Mesenchymal stem cell (in vitro differentiated cells and primary cell): ENCODE measurements at regions not wholly inside any gene's neighbourhood (a gene's known extent, or its start where the extent isn't known, plus 50 kb on each side); places are given as distances from the start of the nearest gene placed in this dataset.

Source experiments
- DNase-seq: peaks from one replicate; pipeline ENCODE4 v3.0.0-alpha.2; 2013
- H2AFZ ChIP-seq: one replicate; pipeline ENCODE4 v1.6.1; 2013; ENCODE audit warnings: low read depth, mild to moderate bottlenecking, control low read depth, inconsistent platforms, low read length, moderate library complexity
- H2AK5ac ChIP-seq: 2 replicates; pipeline ENCODE4 v1.6.1; 2013; ENCODE audit warnings: low read length, moderate library complexity, mild to moderate bottlenecking, inconsistent platforms; ENCODE audit not compliant: severe bottlenecking
- H2BK120ac ChIP-seq: one replicate; pipeline ENCODE4 v1.6.1; 2013; ENCODE audit warnings: low read depth, mild to moderate bottlenecking, inconsistent platforms, low read length, moderate library complexity
- H2BK12ac ChIP-seq, 2 experiments: one replicate each; pipeline ENCODE4 v1.6.1; 2013; ENCODE audit warnings: inconsistent platforms in 2 of 2, low read length in 2 of 2, mild to moderate bottlenecking in 2 of 2, moderate library complexity in 2 of 2, control low read depth in 1 of 2
- H2BK15ac ChIP-seq: one replicate; pipeline ENCODE4 v1.6.1; 2013; ENCODE audit warnings: mild to moderate bottlenecking, low read depth, inconsistent platforms; ENCODE audit not compliant: poor library complexity, severe bottlenecking
- H2BK5ac ChIP-seq: 2 replicates; pipeline ENCODE4 v1.6.1; 2013; ENCODE audit warnings: low read depth, mild to moderate bottlenecking, low read length, control low read depth, inconsistent platforms; ENCODE audit not compliant: poor library complexity, severe bottlenecking
- H3K14ac ChIP-seq, 2 experiments: one replicate each; pipeline ENCODE4 v1.6.1; 2013; ENCODE audit warnings: inconsistent platforms in 2 of 2, low read length in 2 of 2, control low read depth in 1 of 2, mild to moderate bottlenecking in 1 of 2, moderate library complexity in 1 of 2
- H3K18ac ChIP-seq, 2 experiments: one replicate each; pipeline ENCODE4 v1.6.1; 2013; ENCODE audit warnings: inconsistent platforms in 2 of 2, low read length in 2 of 2, control low read depth in 1 of 2, low read depth in 1 of 2, mild to moderate bottlenecking in 1 of 2
- H3K23ac ChIP-seq, 2 experiments: one replicate each; pipeline ENCODE4 v1.6.1; 2013; ENCODE audit warnings: inconsistent platforms in 2 of 2, low read length in 2 of 2, mild to moderate bottlenecking in 2 of 2, moderate library complexity in 2 of 2, control low read depth in 1 of 2
- H3K27ac ChIP-seq: 2 replicates; pipeline ENCODE4 v1.5.1; 2013; ENCODE audit warnings: mild to moderate bottlenecking, moderate library complexity, low read length, control low read depth, inconsistent platforms; ENCODE audit not compliant: poor library complexity, severe bottlenecking
- H3K27me3 ChIP-seq, 2 experiments: 2 replicates each; pipeline versions ENCODE4 v1.6.1 to v1.7.0; 2013; ENCODE audit warnings: low read length in 2 of 2, mild to moderate bottlenecking in 2 of 2, moderate library complexity in 2 of 2, control low read depth in 1 of 2, inconsistent platforms in 1 of 2; ENCODE audit not compliant: control insufficient read depth in 1 of 2, insufficient read depth in 1 of 2
- H3K36me3 ChIP-seq, 2 experiments: 2 replicates each; pipeline versions ENCODE4 v1.6.1 to v1.7.0; 2013; ENCODE audit warnings: low read length in 2 of 2, control low read depth in 1 of 2, inconsistent platforms in 1 of 2, low read depth in 1 of 2, mild to moderate bottlenecking in 1 of 2; ENCODE audit not compliant: insufficient read depth in 2 of 2, control insufficient read depth in 1 of 2
- H3K4ac ChIP-seq, 2 experiments: one replicate each; pipeline ENCODE4 v1.6.1; 2013; ENCODE audit warnings: inconsistent platforms in 2 of 2, low read length in 2 of 2, mild to moderate bottlenecking in 2 of 2, moderate library complexity in 2 of 2, control low read depth in 1 of 2, low read depth in 1 of 2
- H3K4me1 ChIP-seq: 2 replicates; pipeline ENCODE4 v1.6.1; 2013; ENCODE audit warnings: low read depth, low read length, control low read depth; ENCODE audit not compliant: control insufficient read depth, insufficient read depth
- H3K4me2 ChIP-seq: 2 replicates; pipeline ENCODE4 v1.6.1; 2013; ENCODE audit warnings: low read length, mild to moderate bottlenecking, inconsistent platforms; ENCODE audit not compliant: poor library complexity, severe bottlenecking
- H3K4me3 ChIP-seq, 2 experiments: 2 replicates each; pipeline versions ENCODE4 v1.5.1 to v1.7.0; 2013; ENCODE audit warnings: low read length in 2 of 2, mild to moderate bottlenecking in 2 of 2, control low read depth in 1 of 2, low read depth in 1 of 2; ENCODE audit not compliant: insufficient read depth in 1 of 2
- H3K79me1 ChIP-seq: replicated peaks from 2 replicates; pipeline ENCODE4 v1.6.1; 2013; ENCODE audit warnings: mild to moderate bottlenecking, control low read depth, low read length, inconsistent platforms; ENCODE audit not compliant: poor library complexity, severe bottlenecking
- H3K9ac ChIP-seq: 2 replicates; pipeline ENCODE4 v1.7.0; 2013; ENCODE audit warnings: mild to moderate bottlenecking, low read length, moderate library complexity
- H3K9me3 ChIP-seq: 2 replicates; pipeline ENCODE4 v1.7.0; 2013; ENCODE audit warnings: mild to moderate bottlenecking, low read length; ENCODE audit not compliant: control insufficient read depth
- H4K8ac ChIP-seq: one replicate; pipeline ENCODE4 v1.6.1; 2013; ENCODE audit warnings: inconsistent platforms, mild to moderate bottlenecking, low read length, moderate library complexity
- H4K91ac ChIP-seq: one replicate; pipeline ENCODE4 v1.6.1; 2013; ENCODE audit warnings: mild to moderate bottlenecking, low read length, inconsistent platforms
- WGBS: methylation state at CpG from one replicate; pipeline ENCODE4 v1.1.7; 2013; ENCODE audit warnings: mixed read lengths; 5-methylcytosine and 5-hydroxymethylcytosine counted together

DNA sequence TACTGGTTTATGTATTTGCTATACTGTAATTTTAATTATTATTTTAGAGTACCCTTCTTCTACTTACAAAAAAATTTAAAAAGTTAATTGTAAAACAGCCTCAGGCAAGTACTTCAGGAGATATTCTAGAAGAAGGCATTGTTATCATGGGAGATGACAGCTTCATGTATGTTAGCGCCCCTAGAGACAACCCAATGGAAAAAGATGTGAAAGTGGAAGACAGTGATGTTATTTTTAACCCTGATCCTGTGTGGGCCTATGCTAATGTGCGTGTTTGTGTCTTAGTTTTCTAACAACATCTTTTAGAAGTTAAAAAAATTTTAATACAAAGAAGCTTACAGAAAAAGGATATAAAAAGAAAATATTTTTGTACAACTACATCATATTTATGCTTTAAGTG lies 205.0 kb downstream of the FAM76B start:
- Histone ChIP-seq H3K4ac (no peak overlapping the region), H3K4me2 (no peak overlapping the region), H3K36me3 (no peaks in the 10 kb centered on the region), H2BK120ac (no peak overlapping the region), H2AFZ (no peak overlapping the region), H3K79me1 (no peaks in the 10 kb centered on the region), H3K14ac (no peak overlapping the region), H2BK12ac (no peak overlapping the region), H2BK15ac (no peak overlapping the region), H3K9me3 (no peaks in the 10 kb centered on the region), H3K18ac (no peak overlapping the region), H3K27me3 (no peaks in the 10 kb centered on the region), H3K4me3 (no peak overlapping the region), H4K91ac (no peak overlapping the region), H3K27ac (no peak overlapping the region), H4K8ac (no peak overlapping the region), H3K9ac (peak overlapping the region; percentile 5), H3K23ac (no peak overlapping the region), H2AK5ac (no peak overlapping the region), H2BK5ac (no peak overlapping the region), H3K4me1 (no peaks in the 10 kb centered on the region)
- WGBS, result 89% methylated on average over 1 of the region's 2 CpGs
- DNase-seq, result no peak

DNA sequence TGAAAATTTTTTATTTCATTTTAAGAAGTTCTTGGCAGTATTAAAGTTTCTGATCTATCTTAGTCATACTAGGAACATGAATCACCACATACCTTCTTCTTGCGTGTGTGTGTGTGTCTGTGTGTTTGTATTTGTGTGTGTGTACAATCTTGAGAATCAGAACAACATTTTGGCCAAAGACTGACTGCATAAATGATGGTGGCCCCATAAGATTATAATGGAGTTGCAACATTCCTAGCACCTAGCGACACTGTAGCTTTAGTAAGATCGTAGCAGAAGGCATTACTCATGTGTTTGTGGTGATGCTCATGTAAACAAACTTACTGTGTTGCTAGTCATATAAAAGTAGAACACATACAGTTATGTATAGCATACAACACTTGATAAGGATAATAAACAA lies 205.4 kb downstream of the FAM76B start:
- Histone ChIP-seq H2BK12ac (no peak overlapping the region), H4K91ac (no peak overlapping the region), H2BK5ac (no peak overlapping the region), H3K36me3 (no peaks in the 10 kb centered on the region), H3K18ac (no peak overlapping the region), H3K14ac (no peak overlapping the region), H3K4me1 (no peaks in the 10 kb centered on the region), H3K27me3 (no peaks in the 10 kb centered on the region), H3K23ac (no peak overlapping the region), H2AFZ (no peak overlapping the region), H3K27ac (no peak overlapping the region), H3K4me2 (no peak overlapping the region), H3K4me3 (no peak overlapping the region), H2BK15ac (no peak overlapping the region), H3K4ac (no peak overlapping the region), H3K79me1 (no peaks in the 10 kb centered on the region), H3K9me3 (no peaks in the 10 kb centered on the region), H3K9ac (peak overlapping the region; percentile 5), H2AK5ac (no peak overlapping the region), H4K8ac (no peak overlapping the region), H2BK120ac (no peak overlapping the region)
- peak; percentile 89 for DNase-seq
- 22% methylated on average over 1 of the region's 3 CpGs for WGBS

DNA sequence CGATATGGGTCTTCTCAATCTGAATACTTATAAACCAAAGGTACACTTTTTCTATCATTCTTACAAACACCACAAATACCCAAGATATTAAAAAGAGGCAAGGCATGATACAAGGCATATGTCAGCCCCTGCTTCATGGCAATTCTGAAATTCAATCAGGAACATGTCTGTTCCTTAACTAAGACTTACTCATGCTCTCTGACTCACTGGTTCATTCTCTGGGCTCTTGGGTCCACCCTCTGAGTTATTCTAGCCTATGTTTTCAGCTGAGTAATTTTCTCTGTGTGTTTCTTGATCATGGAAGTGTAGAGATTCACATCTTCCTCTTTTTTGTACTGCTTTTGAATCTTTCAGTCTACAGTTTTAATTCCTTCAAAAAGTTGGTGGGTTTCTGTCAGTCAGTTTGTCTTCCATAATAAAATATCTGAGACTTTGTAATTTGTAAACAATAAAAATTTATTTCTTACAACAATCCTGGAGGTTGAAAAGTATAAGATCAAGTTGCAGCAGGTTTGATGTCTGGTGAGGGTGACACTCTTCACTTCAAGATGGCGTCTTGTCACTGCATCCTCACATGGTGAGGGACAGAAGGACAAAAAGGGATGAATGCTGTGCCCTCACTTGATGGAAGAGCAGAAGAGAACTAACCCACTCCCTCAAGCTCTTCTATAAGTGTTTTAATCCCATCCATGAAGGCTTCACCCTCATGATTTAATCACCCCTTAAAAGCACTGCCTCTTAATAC lies 211.7 kb downstream of the FAM76B start:
- peak; percentile 68 for DNase-seq
- WGBS, result 82% methylated on average over 2 of the region's 2 CpGs

DNA sequence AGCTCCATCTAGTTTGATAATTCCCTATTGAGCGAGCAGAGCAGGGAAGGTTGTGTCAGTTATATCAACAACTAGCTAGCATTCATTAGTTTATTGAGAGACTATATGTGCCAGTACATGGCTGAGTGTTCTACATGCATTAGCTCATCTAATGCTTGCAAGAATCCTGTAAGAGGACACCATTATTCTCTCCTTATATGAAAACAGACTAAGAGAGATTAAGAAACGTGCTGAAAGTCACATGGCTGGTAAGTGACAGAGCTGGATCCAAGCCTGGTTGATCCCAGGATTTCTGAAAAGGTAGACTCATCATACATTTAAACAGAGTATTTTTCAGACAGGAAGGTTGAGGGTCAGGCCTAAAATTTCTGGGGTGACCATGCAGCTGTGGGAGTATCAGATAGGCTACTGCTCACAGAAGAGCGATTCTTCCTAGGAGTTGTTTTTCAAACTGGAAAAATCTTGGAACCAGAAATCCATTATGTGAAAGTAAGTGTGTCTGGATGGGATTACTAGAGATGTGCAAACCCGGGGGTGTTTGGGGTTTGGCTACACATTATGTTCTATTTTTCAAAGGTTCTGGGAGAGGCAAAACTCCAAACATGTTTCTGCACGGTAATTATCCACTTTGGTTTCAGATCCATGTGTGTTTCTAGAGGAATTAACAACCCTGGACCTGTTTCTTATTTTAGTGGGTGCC lies 213.3 kb downstream of the FAM76B start:
- no peak overlapping the region for H3K14ac ChIP-seq
- no peak overlapping the region for H3K23ac ChIP-seq
- H2BK15ac ChIP-seq, result no peak overlapping the region
- H3K4me1 ChIP-seq, result no peaks in the 10 kb centered on the region
- no peak overlapping the region for H3K4ac ChIP-seq
- H2BK5ac ChIP-seq, result no peak overlapping the region
- WGBS, result 90% methylated on average over 4 of the region's 5 CpGs
- no peaks in the 10 kb centered on the region for H3K27me3 ChIP-seq
- H3K9ac ChIP-seq, result no peak overlapping the region
- no peak overlapping the region for H3K18ac ChIP-seq
- DNase-seq, result no peak
- no peaks in the 10 kb centered on the region for H3K9me3 ChIP-seq
- no peak overlapping the region for H4K91ac ChIP-seq
- H3K4me3 ChIP-seq, result no peak overlapping the region
- H3K4me2 ChIP-seq, result no peak overlapping the region
- H2AFZ ChIP-seq, result no peak overlapping the region
- H2BK120ac ChIP-seq, result no peak overlapping the region
- no peak overlapping the region for H2AK5ac ChIP-seq
- no peaks in the 10 kb centered on the region for H3K36me3 ChIP-seq
- H3K27ac ChIP-seq, result no peak overlapping the region
- no peak overlapping the region for H4K8ac ChIP-seq
- H2BK12ac ChIP-seq, result no peak overlapping the region
- H3K79me1 ChIP-seq, result no peaks in the 10 kb centered on the region

More for the DNA sequence above, 211.7 kb downstream of the FAM76B start:
- H3K27me3 ChIP-seq, result no peaks in the 10 kb centered on the region
- H3K4me3 ChIP-seq, result no peak overlapping the region
- H2BK5ac ChIP-seq, result no peak overlapping the region
- H3K27ac ChIP-seq, result no peak overlapping the region
- H3K9ac ChIP-seq, result peak overlapping the region; percentile 43
- H3K23ac ChIP-seq, result no peak overlapping the region
- H2AFZ ChIP-seq, result no peak overlapping the region
- H2AK5ac ChIP-seq, result no peak overlapping the region
- H2BK120ac ChIP-seq, result no peak overlapping the region
- no peak overlapping the region for H3K18ac ChIP-seq
- no peaks in the 10 kb centered on the region for H3K36me3 ChIP-seq
- H4K8ac ChIP-seq, result no peak overlapping the region
- H3K4me2 ChIP-seq, result no peak overlapping the region
- H3K4ac ChIP-seq, result no peak overlapping the region
- no peak overlapping the region for H4K91ac ChIP-seq
- H3K9me3 ChIP-seq, result no peaks in the 10 kb centered on the region
- H3K79me1 ChIP-seq, result no peaks in the 10 kb centered on the region
- H2BK15ac ChIP-seq, result no peak overlapping the region
- H3K4me1 ChIP-seq, result no peaks in the 10 kb centered on the region
- H2BK12ac ChIP-seq, result peak overlapping the region in 1 of 2 experiments; percentile 15
- no peak overlapping the region for H3K14ac ChIP-seq
